ENCODE measurements at regions not wholly inside any gene's neighbourhood (a gene's known extent, or its start where the extent isn't known, plus 50 kb on each side); places are given as distances from the start of the nearest gene placed in this dataset.

GRCh38 chr7:131859147-131859821 is 302.9 kb upstream of the PODXL start:
- 8% methylated on average over 6 of the region's 6 CpGs for WGBS (ENCODE audit: insufficient coverage, low coverage, low lambda C conversion rate, missing lambda C conversion rate)
- Histone ChIP-seq H3K27ac (no peak overlapping the region), H3K4me1 (no peaks in the 10 kb centered on the region), H3K27me3 (no peaks in the 10 kb centered on the region), H3K9me3 (no peaks in the 10 kb centered on the region), H3K36me3 (no peaks in the 10 kb centered on the region), H3K4me3 (no peak overlapping the region)
- peak; percentile 82 to 96 (median 92) for ATAC-seq
- intact Hi-C loops (cut with DNase I) = no loop called here
- TF ChIP-seq CTCF (IDR thresholded peaks at IDR 0.05) = peak; percentile 42 to 83 (median 78)
- TF ChIP-seq POLR2A (IDR thresholded peaks at IDR 0.05) = no peak
- DNase-seq = peak; percentile 49 to 63 (median 59)

- 24% methylated on average over 2 of the region's 2 CpGs for WGBS (ENCODE audit: insufficient coverage, low coverage, low lambda C conversion rate, missing lambda C conversion rate)
- Histone ChIP-seq H3K27me3 (no peaks in the 10 kb centered on the region), H3K9me3 (no peaks in the 10 kb centered on the region), H3K4me3 (no peak overlapping the region), H3K36me3 (no peaks in the 10 kb centered on the region), H3K4me1 (no peaks in the 10 kb centered on the region), H3K27ac (no peak overlapping the region)
- intact Hi-C loops (cut with DNase I) = no loop called here
- TF ChIP-seq CTCF (IDR thresholded peaks at IDR 0.05) (no peak), POLR2A (IDR thresholded peaks at IDR 0.05) (no peak)
- DNase-seq (no peak), ATAC-seq (no peak)
Measured at GRCh38 chr7:131858611-131859010, 302.2 kb upstream of the PODXL start.

- Histone ChIP-seq H3K27me3 (no peaks in the 10 kb centered on the region), H3K36me3 (no peaks in the 10 kb centered on the region), H3K4me1 (no peaks in the 10 kb centered on the region), H3K9me3 (no peaks in the 10 kb centered on the region), H3K4me3 (no peak overlapping the region), H3K27ac (no peak overlapping the region)
- ATAC-seq = peak in 1 of 4 donors; percentile 23
- no peak for DNase-seq
- intact Hi-C loops (cut with DNase I) = no loop called here
- no peak for TF ChIP-seq CTCF (IDR thresholded peaks at IDR 0.05)
- no peak for TF ChIP-seq POLR2A (IDR thresholded peaks at IDR 0.05)
- 75% methylated on average over 2 of the region's 7 CpGs for WGBS (ENCODE audit: insufficient coverage, low coverage, low lambda C conversion rate, missing lambda C conversion rate)
Measured at GRCh38 chr7:131849472-131849871, 293.0 kb upstream of the PODXL start.

GRCh38 chr7:131848033-131848432 is 291.6 kb upstream of the PODXL start:
- WGBS (ENCODE audit: insufficient coverage, low coverage, low lambda C conversion rate, missing lambda C conversion rate) = 66% methylated on average over 7 of the region's 7 CpGs
- Histone ChIP-seq H3K27ac (no peak overlapping the region), H3K9me3 (no peaks in the 10 kb centered on the region), H3K36me3 (no peaks in the 10 kb centered on the region), H3K4me1 (no peaks in the 10 kb centered on the region), H3K4me3 (no peak overlapping the region), H3K27me3 (no peaks in the 10 kb centered on the region)
- intact Hi-C loops (cut with DNase I) = no loop called here
- ATAC-seq (no peak), DNase-seq (no peak)
- TF ChIP-seq CTCF (IDR thresholded peaks at IDR 0.05) = no peak
- no peak for TF ChIP-seq POLR2A (IDR thresholded peaks at IDR 0.05)

Measured in right lobe of liver (tissue), 6 donors.